Omental fat pad (tissue), 3 donors: ENCODE measurements at regions not wholly inside any gene's neighbourhood (a gene's known extent, or its start where the extent isn't known, plus 50 kb on each side); places are given as distances from the start of the nearest gene placed in this dataset.

Source experiments
- ATAC-seq: fragments of 150-250 bp; one replicate; pipeline ENCODE4 v1.9.1; 2016; ENCODE audit warnings: mild to moderate bottlenecking, moderate library complexity; ENCODE audit not compliant: low FRiP score
- DNase-seq: peaks from one replicate; pipeline ENCODE4 v3.0.0-alpha.2; 2019; ENCODE audit warnings: low spot score
- CTCF ChIP-seq, 3 donors: fragments of 450-650 bp; IDR thresholded peaks; one replicate each; pipeline ENCODE4 v1.5.1; 2016 to 2017; ENCODE audit warnings: antibody characterized with exemption in 3 of 3, mild to moderate bottlenecking in 3 of 3, moderate library complexity in 2 of 3

GRCh38 chr1:181872562-181872961, 188.9 kb downstream of the ZNF648 start:
- no peak for TF ChIP-seq CTCF (IDR thresholded peaks at IDR 0.05)
- DNase-seq = no peak
- ATAC-seq = no peak

DNA sequence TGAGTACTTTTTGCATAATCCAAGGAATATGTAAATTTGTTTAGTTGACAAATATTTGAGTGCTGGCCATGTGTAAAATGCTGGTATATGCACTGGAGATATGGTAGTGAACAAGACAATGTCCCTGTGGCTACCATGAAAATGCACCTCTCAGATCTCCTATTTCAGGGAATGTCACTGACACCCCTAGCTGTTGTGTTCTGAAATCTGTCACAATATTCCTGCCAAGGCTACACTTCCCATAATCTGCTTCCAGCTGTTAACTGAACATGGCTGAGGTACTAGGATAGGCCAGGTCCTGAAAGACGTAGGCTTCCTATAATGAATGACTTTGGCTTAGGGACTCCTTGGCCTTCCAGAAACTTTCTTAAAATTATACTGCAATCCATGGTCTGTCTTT, 197.8 kb downstream of the ZNF648 start:
- ATAC-seq = no peak
- TF ChIP-seq CTCF (IDR thresholded peaks at IDR 0.05) = no peak
- no peak for DNase-seq

DNA sequence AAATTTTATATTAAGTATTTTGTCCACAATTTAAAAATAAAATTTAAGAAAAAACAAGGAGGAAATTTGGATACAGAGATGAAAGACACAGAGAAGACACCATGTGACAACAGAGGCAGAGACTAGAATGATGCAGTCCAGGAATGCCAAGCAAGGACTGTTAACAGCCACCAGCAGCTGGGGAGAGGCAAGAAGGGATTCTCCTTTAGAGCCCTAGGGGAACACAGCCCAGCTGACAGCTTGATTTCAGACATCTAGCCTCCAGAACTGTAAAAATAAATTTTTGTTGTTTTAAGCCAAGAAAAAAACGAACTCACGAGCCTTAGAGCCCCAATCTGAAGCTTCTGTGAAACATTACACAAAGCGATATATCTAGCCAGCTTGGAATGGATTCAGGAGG, 198.5 kb downstream of the ZNF648 start:
- DNase-seq (no peak), ATAC-seq (no peak)
- no peak for TF ChIP-seq CTCF (IDR thresholded peaks at IDR 0.05)

DNA sequence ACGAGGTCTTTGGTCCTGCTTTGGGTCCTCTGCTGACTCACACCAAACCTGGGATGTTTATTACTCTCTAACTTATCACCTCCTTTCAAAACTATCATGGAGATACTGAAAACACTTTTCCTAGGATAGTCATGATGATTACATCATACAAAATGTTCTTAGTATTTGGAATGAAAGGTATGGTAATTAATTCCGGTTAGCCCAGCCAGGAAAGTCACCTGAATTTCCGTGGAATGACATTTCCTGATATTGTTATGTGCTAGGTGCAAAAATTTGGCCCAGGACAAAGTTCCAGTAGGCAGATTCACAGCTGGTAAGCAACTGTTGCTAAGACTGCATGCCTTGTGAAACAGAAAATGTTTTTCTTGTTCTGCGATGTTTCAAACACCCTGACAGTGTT, 203.4 kb downstream of the ZNF648 start:
- TF ChIP-seq CTCF (IDR thresholded peaks at IDR 0.05) = no peak
- ATAC-seq (no peak), DNase-seq (no peak)
